ENCODE measurements at regions not wholly inside any gene's neighbourhood (a gene's known extent, or its start where the extent isn't known, plus 50 kb on each side); places are given as distances from the start of the nearest gene placed in this dataset.

- no peak for TF ChIP-seq POLR2A (IDR thresholded peaks at IDR 0.05; ENCODE audit: low read depth, low read length)
- no peak for TF ChIP-seq CTCF (conservative IDR thresholded peaks at IDR 0.05; ENCODE audit: low read depth, low read length)
These were observed 192.2 kb upstream of the GADL1 start for GRCh38 chr3:31086698-31087097.

Data from IMR-90 (cell line).